ENCODE measurements at regions not wholly inside any gene's neighbourhood (a gene's known extent, or its start where the extent isn't known, plus 50 kb on each side); places are given as distances from the start of the nearest gene placed in this dataset.
"Not testable (repeated sequence)": the region's sequence is repeated elsewhere in the genome, so short reads cannot be mapped to it uniquely, and the experiment has no call there.

- DNase-seq = no peak
These were observed 412.5 kb downstream of the NUP35 start for GRCh38 chr2:183536714-183537113.

GRCh38 chr2:183541766-183542165, 417.5 kb downstream of the NUP35 start:
- peak; percentile 11 for DNase-seq

- DNase-seq = no peak
These were observed 418.4 kb downstream of the NUP35 start for GRCh38 chr2:183542606-183543005.

DNA sequence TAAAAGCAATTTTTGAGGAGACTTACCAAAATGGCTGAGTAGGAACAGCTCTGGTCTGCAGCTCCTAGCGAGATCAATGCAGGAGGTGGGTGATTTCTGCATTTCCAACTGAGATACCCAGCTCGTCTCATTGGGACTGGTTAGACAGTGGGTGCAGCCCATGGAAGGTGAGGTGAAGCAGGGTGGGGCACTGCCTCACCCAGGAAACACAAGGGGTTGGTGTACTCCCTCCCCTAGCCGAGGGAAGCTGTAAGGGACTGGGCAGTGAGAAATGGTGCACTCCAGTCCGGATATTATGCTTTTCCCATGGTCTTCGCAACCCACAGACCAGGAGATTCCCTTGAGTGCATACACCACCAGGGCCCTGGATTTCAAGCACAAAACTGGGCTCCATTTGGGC, 419.0 kb downstream of the NUP35 start:
- no peak for DNase-seq

GRCh38 chr2:183543731-183544130, 419.5 kb downstream of the NUP35 start:
- peak; percentile 16 for DNase-seq

DNA sequence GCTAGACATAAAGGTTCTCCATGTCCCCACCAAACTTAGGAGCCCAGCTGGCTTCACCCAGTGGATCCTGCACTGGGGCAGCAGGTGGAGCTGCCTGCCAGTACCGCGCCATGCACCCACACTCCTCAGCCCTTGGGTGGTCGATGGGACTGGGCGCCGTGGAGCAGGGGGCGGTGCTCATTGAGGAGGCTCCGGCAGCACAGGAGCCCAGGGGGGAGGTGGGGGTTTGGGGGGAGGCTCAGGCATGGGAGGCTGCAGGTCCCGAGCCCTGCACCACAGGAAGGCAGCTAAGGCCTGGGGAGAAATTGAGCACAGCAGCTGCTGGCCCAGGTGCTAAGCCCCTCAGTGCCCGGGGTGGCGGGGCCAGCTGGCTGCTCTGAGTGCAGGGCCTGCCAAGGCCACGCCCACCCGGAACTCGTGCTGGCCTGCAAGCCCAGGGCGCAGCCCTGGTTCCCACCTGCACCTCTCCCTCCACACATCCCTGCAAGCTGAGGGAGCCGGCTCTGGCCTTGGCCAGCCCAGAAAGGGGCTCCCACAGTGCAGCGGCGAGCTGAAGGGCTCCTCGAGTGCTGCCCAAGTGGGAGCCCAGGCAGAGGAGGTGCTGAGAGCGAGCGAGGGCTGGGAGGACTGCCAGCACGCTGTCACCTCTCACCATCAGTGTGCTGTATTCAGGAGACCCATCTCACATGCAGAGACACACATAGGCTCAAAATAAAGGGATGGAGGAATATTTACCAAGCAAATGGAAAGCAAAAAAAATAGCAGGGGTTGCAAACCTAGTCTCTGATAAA, 422.5 kb downstream of the NUP35 start:
- DNase-seq = not testable (repeated sequence)

DNA sequence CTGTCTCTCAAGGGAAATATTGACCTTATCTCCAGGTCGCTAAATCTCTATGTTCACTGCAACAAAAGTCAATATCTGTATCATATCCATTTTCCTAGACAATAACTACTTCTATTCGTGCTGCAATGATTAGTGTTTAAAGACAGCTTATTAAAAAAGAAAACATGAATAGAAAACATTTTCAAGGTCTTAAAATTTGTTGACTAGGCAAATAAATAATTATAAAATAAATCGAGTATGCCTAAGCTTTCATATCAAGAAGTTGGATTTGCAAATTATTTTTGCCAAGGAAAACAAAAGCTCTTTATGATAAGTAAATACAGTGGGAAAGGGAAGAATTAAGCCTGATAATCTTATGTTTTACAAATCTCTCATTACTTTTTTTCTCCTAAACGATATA, 428.5 kb downstream of the NUP35 start:
- no peak for DNase-seq

DNA sequence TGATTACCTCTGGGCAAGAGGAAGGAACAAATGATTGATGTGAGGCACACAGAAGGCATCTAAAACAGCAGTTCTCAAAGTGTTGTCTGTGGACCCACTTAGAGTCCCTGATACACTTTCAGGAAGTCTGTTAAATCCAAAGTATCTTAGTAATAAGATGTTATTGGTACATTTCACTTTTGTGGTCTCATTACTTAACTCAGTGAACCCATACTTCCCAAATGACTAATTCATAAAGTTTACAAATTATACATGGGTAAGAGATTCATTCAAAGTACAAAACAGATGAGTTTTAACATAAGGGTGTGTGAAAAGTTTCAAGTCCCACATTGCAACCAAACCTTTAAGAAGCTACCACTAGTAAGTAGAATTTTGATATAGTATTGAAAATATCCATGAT, 440.5 kb downstream of the NUP35 start:
- no peak for DNase-seq

GRCh38 chr2:183575481-183575880, 451.2 kb downstream of the NUP35 start:
- no peak for DNase-seq

DNA sequence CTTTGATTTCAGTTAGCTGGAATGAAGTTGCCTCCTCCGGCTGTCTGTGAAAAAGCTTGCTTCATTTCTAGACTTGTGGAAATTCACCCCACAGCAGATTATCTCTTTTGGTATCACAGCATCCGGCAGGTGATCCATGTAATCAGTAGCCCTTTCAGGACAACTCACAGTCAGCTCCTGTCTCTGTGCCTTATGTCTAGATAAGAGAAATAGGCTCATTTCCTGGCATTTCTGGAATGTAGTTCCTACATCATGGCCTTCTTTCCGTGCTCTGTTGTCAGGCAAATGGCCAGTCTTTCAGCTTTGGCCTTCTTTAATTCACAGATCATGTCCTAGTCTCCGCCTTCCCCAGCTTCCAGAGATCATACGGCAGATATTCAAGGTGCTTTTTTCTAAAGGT, 455.4 kb downstream of the NUP35 start:
- DNase-seq = no peak

DNA sequence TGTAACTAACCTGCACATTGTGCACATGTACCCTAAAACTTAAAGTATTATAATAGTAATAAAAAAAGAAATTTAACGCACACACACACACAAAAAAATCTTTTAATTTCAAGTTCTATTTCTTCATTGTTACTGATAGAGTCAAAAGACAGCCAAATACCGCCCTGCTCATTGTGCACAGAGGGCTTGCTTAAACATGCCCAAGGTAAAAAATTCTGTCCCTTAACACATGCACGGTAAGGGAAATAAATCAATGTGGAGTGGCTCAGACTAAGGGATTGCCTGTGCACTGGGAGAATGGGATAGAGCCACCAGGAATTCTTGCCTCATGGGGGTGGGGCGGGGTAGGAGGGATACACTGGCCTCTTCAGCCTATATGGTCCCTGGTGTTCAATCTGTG, 468.0 kb downstream of the NUP35 start:
- DNase-seq = no peak

GRCh38 chr2:183594150-183594549, 469.9 kb downstream of the NUP35 start:
- no peak for DNase-seq

DNA sequence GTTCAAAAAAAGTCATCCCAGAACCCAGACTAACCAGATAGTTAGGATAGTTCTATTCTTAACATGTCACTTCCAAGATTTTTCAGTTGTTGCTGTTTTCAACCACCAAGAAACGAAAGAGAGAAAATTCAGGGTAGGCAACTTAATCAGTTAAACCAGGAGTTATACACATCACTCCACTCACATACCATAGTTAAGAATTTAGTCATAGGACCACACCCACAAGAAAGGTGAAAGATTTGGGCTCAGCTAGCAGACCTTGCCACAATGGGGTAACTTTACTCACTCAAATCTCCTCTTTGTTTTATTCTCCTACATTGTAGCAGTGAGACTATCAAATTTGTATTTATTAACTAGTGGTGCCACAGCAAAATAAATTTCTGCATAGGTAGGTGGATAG, 473.6 kb downstream of the NUP35 start:
- DNase-seq = no peak

GRCh38 chr2:183604065-183604464, 479.8 kb downstream of the NUP35 start:
- no peak for DNase-seq

DNA sequence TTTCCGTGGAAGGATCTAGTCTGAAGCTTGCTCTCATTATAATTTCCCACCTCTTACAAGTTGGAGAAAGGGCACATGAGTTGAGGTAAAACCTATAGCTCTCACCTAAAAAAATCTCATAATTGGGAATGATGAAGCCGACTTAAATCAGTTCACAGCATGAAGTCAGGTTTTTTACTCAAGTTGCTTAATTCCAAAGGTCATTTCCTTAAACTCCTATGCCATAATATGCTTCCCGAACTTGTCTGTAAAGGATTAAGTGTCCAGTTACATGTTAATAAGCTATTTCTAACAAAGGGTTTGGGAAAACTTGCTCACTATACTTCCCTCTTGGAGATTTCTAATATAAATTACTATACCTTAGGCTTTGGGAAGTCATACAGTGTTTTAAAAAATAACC, 481.2 kb downstream of the NUP35 start:
- no peak for DNase-seq

- DNase-seq = no peak
These were observed 481.9 kb downstream of the NUP35 start for GRCh38 chr2:183606022-183606717.

DNA sequence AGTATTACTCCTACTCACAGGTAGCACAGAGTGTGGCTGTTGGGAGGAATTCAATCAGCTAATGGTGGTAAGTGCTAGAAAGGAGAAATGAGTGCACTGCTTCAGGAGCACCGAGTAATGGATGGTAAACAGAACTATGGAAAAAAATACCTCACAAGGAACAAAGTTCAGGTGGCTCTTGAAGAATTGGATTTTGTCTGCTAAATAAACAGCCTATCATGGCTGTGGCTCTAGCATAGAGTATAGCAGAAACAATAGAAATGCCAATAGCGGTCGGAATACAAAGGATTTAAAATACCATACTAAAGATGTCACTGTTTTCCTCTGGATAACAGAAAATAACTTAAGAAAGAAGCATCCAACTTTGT, 482.5 kb downstream of the NUP35 start:
- no peak for DNase-seq

GRCh38 chr2:183607995-183608394, 483.8 kb downstream of the NUP35 start:
- no peak for DNase-seq

GRCh38 chr2:183608747-183609146, 484.5 kb downstream of the NUP35 start:
- DNase-seq = no peak

GRCh38 chr2:183610724-183611123, 486.5 kb downstream of the NUP35 start:
- no peak for DNase-seq

DNA sequence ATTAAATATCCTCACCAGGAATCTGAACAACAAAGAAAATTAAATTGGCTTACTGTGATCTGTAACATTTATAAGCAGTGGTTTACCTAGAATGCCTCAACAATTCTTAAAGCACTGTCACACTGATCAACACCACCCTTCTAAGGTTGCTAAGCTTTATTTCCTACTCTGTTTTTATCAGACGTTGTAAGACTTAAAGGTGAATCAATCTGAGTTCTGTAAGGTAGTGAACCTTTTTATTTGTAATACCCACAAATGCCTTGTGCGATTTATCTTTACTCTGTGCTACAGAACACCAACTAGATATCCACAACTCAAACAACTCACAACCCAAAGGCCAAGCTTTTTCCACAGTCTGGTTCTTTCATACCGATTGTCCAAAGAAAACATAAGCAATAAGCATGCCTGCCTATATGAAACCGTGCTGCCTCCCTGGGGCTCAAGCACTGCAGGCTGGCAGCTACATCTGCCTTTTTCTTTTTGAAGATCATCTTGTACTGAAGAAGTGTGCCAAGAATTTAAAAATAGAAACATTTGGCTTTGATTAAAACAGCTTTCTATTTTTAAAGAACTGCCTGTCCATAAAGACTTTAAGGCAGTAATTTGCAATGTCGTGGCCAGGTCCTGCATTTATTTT, 490.7 kb downstream of the NUP35 start:
- no peak for DNase-seq

- no peak for DNase-seq
These were observed 499.0 kb downstream of the NUP35 start for GRCh38 chr2:183623227-183623626.

GRCh38 chr2:183630964-183631363, 506.7 kb downstream of the NUP35 start:
- no peak for DNase-seq

DNA sequence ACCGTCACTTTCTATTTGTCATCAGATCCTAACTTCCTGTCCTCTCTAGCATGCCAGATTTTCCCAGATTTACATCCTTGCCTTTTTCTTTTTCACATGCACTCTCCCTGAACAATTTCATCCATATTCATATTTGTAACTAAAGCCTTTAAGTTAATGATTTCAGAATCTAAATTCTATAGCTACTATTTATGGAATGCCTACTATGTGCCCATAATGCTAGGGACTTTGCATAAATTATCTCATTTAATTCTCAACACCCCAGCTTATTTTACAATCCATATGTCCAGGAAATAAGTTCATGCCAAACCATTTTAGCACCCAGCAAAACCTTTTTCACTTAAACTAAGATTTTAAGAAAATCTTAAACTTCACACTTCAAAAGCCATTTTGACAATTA, 531.9 kb downstream of the NUP35 start:
- DNase-seq = no peak
